NB4 (cell line): ENCODE measurements at regions not wholly inside any gene's neighbourhood (a gene's known extent, or its start where the extent isn't known, plus 50 kb on each side); places are given as distances from the start of the nearest gene placed in this dataset.

Experiments
- MYC ChIP-seq: IDR thresholded peaks from 2 replicates; pipeline ENCODE4 v1.6.1; 2011; ENCODE audit warnings: low read depth, low read length
- POLR2A ChIP-seq: IDR thresholded peaks from 2 replicates; pipeline ENCODE4 v1.6.1; 2011; ENCODE audit warnings: mild to moderate bottlenecking; ENCODE audit not compliant: insufficient read length; ENCODE audit errors: extremely low read depth
- TF ChIP-seq, protein P1 (sequence below): IDR thresholded peaks from one replicate; pipeline ENCODE4 v1.5.1; 2012; ENCODE audit warnings: low read depth, low read length

DNA sequence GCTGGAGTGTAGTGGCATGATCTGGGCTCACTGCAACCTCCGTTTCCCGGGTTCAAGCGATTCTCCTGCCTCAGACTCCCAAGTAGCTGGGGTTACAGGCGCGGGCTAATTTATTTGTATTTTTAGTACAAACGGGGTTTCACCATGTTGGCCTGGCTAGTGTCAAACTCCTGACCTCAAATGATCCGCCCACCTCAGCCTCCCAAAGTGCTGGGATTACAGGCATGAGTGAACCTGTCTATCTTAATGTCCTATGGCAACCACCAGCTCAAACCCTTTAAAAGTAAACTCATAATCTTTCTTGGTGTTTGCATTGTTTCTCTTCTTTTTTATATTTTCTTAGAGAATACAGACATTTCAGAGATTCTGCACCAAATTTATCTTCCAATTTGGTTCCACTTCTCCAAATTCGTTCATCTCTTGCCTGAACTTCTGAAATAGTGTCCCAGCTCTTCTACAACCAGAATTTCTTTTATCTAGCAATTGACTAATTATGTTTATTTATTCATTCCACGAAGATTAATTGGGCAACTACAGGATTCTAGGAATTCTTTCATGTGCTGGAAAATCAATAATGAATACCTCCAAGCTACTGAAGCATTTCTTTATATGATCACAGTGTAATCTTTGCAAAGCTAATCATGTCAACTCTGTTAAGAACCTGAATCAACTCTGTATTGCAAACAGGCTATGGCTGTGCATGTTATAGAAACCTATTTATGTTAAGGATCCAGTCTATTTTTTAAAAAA, 60.0 kb upstream of the TYRP1 start:
- TF ChIP-seq, protein P1, sequence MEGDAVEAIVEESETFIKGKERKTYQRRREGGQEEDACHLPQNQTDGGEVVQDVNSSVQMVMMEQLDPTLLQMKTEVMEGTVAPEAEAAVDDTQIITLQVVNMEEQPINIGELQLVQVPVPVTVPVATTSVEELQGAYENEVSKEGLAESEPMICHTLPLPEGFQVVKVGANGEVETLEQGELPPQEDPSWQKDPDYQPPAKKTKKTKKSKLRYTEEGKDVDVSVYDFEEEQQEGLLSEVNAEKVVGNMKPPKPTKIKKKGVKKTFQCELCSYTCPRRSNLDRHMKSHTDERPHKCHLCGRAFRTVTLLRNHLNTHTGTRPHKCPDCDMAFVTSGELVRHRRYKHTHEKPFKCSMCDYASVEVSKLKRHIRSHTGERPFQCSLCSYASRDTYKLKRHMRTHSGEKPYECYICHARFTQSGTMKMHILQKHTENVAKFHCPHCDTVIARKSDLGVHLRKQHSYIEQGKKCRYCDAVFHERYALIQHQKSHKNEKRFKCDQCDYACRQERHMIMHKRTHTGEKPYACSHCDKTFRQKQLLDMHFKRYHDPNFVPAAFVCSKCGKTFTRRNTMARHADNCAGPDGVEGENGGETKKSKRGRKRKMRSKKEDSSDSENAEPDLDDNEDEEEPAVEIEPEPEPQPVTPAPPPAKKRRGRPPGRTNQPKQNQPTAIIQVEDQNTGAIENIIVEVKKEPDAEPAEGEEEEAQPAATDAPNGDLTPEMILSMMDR: no peak
- TF ChIP-seq POLR2A (no peak), MYC (no peak)
